RPMI7951 (cell line): ENCODE measurements at regions not wholly inside any gene's neighbourhood (a gene's known extent, or its start where the extent isn't known, plus 50 kb on each side); places are given as distances from the start of the nearest gene placed in this dataset.
"Not testable (repeated sequence)": the region's sequence is repeated elsewhere in the genome, so short reads cannot be mapped to it uniquely, and the experiment has no call there.

Source experiments
- DNase-seq: peaks from one replicate; pipeline ENCODE4 v3.0.0-alpha.2; 2012; ENCODE audit warnings: low read depth

GRCh38 chr14:57150449-57150848 is 118.3 kb downstream of the EXOC5 start:
- DNase-seq = no peak

DNA sequence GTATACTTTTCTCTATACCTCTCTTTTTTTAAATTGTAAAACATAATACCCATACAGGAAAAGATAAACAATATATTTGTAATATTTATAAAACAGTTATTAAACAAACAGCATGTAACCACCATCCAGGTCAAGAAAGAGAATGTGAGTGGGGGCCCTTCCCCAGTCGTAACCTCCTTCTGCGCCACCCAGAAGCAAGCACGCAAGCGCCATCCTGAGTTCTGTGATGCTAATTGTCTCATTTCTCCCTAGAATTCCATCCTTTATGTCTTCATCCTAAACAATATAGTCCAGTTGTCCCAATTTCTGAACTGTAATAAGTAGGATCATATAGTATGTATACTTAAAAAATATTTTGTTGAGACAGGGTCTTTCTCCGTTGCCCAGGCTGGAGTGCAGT is 129.5 kb downstream of the EXOC5 start:
- DNase-seq = no peak

GRCh38 chr14:57136669-57137328 is 131.9 kb downstream of the EXOC5 start:
- DNase-seq = no peak

DNA sequence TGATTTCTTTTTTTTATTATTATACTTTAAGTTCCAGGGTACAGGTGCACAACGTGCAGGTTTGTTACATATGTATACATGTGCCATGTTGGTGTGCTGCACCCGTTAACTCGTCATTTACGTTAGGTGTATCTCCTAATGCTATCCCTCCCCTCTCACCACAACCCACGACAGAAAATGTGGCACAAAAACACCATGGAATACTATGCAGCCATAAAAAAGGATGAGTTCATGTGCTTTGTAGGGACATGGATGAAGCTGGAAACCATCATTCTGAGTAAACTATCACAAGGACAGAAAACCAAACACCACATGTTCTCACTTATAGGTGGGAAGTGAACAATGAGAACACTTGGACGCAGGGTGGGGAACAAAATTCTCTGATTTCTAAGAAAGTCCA is 140.9 kb downstream of the EXOC5 start:
- not testable (repeated sequence) for DNase-seq

- DNase-seq = no peak
Observed at GRCh38 chr14:57122129-57122528, 146.6 kb downstream of the EXOC5 start.

DNA sequence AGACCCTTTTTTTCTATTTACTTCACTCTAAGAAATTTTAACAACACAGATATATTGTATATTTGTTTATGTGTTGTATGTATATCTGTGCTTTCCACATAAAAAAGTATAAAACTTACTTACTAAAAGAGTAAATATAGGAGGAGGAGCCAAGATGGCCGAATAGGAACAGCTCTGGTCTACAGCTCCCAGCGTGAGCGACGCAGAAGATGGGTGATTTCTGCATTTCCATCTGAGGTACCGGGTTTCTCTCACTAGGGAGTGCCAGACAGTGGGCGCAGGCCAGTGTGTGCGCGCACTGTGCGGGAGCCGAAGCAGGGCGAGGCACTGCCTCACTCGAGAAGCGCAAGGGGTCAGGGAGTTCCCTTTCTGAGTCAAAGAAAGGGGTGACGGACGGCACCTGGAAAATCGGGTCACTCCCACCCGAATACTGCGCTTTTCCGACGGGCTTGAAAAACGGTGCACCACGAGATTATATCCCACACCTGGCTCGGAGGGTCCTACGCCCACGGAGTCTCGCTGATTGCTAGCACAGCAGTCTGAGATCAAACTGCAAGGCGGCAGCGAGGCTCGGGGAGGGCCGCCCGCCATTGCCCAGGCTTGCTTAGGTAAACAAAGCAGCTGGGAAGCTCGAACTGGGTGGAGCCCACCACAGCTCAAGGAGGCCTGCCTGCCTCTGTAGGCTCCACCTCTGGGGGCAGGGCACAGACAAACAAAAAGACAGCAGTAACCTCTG is 156.5 kb downstream of the EXOC5 start:
- not testable (repeated sequence) for DNase-seq

GRCh38 chr14:57110411-57110810 is 158.3 kb downstream of the EXOC5 start:
- DNase-seq = not testable (repeated sequence)

DNA sequence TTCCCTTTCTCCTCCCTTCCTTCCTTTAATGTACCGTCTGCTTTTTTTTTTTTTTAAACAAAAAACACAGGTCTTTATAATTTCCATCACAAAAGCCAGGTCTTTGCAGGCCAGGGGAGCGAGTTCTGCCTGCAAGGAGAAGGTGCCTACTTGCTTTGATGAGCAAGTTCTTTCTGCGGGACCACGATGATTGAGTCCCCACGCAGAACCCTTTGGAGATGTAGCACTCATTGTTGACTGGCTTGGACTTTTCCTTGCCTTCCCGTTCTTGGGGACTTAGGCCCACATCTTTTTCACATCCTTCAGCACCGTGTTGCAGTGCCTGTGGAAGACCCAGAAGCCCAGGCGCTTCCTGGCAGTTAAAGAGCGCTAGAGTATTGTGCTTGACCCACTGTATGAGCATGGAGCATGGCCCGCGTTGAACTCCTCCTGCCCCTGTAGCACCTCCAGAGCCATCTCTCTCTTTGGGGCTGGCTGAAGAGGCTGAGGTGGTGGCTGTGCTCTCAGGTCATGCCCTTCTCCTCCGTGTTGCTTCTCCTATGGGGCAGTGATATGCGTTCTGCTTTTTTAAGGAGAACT is 177.6 kb downstream of the EXOC5 start:
- DNase-seq = no peak

DNA sequence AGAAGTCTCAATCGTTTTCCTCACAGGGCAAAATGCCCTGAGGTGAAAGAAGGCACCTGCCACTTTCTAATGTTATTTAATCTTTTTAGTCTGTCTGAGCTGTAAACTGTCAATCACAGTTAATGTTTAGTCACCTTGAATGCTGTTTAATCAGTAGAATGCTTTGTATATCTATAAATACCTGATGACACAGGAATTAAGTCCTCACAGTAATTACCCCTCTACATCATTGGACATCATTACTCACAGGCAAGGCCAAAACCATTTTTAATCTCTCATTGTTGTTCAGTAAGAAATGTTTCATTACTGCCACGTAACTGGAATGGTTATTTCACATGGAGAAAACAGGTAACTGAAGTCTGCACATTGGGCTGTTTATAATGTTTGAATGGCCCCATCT is 178.8 kb downstream of the EXOC5 start:
- no peak for DNase-seq

GRCh38 chr14:57087841-57088240 is 180.9 kb downstream of the EXOC5 start:
- no peak for DNase-seq

DNA sequence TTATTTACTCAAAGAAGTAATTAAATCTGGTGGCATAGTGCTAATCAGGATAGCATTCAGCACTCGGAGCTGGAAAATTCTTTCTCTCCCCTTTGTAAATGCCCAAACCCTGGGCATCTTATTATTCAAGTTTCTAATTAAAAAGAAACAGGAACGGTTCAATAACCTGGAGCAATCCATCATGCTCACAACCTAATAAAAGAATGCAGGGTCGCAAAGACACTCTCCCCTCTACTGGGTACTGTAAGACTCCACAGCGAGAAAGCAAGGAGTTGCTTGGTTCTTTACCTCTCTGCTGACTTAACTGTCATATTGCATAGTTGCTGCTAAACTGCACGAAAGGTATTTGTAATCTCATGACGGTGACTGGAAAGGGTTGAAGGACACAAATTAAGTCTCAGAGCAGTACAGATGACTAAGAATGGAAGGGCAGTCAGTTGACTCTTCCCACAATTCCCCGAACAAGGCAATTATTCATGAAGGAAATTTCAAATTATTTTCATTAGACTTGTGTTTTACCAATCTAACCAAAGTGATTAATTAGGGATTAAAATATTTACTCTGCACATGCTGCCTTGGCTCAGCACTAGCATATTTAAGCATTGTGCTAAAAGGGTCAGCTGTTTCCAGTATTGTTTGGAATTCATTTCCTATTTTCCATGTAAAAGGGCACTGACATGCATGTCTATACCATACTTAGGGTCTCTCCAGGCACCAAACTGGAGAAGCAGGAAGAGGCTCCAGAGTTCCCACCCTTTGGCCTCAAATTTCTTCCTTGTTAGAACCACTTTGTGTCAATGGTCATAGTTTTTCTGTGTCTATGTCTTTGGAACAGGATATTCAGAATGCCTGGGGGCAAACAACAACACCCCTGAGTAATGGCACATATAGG is 182.2 kb downstream of the EXOC5 start:
- DNase-seq = no peak

- no peak for DNase-seq
Observed at GRCh38 chr14:57085801-57086200, 182.9 kb downstream of the EXOC5 start.

- no peak for DNase-seq
Observed at GRCh38 chr14:57085043-57085442, 183.7 kb downstream of the EXOC5 start.

- no peak for DNase-seq
Observed at GRCh38 chr14:57080691-57081090, 188.0 kb downstream of the EXOC5 start.

DNA sequence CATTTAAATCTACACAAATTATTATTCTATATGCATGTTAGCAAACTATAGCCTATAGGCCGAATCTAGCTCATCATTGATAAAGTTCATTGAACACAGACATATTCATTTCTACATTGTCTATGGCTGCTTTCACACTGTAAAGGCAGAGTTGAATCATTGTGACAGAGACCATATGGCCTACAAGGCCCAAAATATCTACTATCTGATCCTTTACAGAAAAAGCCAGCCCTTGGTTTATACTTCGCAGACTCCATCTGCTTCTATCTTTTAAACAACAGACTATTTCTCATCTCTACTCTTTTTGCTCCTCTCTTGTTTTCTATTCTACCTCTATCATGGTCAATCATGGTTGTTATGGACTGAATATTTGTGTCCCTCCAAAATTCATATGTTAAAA is 190.7 kb downstream of the EXOC5 start:
- DNase-seq = no peak

- DNase-seq = no peak
Observed at GRCh38 chr14:57073986-57074385, 194.7 kb downstream of the EXOC5 start.

GRCh38 chr14:57071639-57072038 is 197.1 kb downstream of the EXOC5 start:
- no peak for DNase-seq

DNA sequence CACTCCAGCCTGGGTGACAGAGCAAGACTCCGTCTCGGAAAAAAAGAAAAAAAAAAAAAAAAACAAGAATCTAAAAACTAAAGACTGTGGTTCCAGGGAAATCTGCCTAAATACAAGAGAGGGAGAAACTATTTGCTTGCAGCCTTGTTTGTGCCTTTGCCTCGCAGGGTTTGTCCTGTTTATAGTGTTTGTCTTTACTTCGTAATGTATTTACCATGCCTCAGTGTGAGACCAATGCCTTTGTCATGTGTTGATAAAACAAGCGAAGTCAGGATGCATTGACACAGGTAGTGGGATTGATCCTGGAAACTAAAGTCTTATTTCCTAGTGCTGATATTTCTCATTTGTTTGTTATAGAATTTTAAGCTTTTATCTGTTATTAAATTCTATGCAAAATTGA is 199.0 kb downstream of the EXOC5 start:
- no peak for DNase-seq

GRCh38 chr14:57068511-57068910 is 200.2 kb downstream of the EXOC5 start:
- DNase-seq = no peak

- peak; percentile 18 for DNase-seq
Observed at GRCh38 chr14:57066887-57067513, 201.7 kb downstream of the EXOC5 start.

DNA sequence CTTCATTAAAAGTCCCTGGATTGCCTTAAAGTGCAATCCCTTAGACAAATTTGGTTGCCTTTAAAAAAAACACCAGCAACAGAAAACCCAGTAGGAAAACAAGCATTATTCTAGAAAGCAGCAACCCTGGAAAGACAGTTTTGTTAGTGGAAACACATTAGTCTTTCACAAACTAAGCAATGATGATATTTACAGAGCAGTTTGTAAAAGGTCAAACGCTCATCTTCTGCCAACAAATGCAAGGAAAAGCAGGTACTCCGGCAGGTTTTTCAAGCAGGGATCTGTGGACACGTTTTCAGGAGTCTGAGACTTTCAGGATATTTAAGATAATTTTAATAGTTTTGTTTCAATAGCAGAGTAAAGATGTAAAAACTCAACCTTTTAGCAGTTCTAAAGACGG is 202.2 kb downstream of the EXOC5 start:
- DNase-seq = no peak
